Trophoblast cell (in vitro differentiated cells and primary cell): ENCODE measurements at regions not wholly inside any gene's neighbourhood (a gene's known extent, or its start where the extent isn't known, plus 50 kb on each side); places are given as distances from the start of the nearest gene placed in this dataset.
A peak's percentile ranks its signal among the peaks of the same experiment; 100 is the strongest.

Experiments
- DNase-seq, 2 donors: peaks; one replicate each; pipeline ENCODE4 v3.0.0-alpha.2; 2016
- H2AFZ ChIP-seq: 2 replicates; pipeline ENCODE4 v1.6.1; 2013; ENCODE audit warnings: low read length, moderate library complexity, mild to moderate bottlenecking; ENCODE audit not compliant: insufficient read depth, poor library complexity
- H2AK5ac ChIP-seq: 2 replicates; pipeline ENCODE4 v1.6.1; 2013; ENCODE audit warnings: mild to moderate bottlenecking, low read length
- H2BK120ac ChIP-seq: 2 replicates; pipeline ENCODE4 v1.6.1; 2013; ENCODE audit warnings: low read length, mild to moderate bottlenecking, moderate library complexity; ENCODE audit not compliant: insufficient read depth, poor library complexity
- H2BK12ac ChIP-seq: 2 replicates; pipeline ENCODE4 v1.6.1; 2013; ENCODE audit warnings: mild to moderate bottlenecking, low read length, moderate library complexity
- H2BK5ac ChIP-seq: 2 replicates; pipeline ENCODE4 v1.6.1; 2013; ENCODE audit warnings: low read length, low read depth, moderate library complexity, mild to moderate bottlenecking; ENCODE audit not compliant: poor library complexity
- H3K14ac ChIP-seq: 2 replicates; pipeline ENCODE4 v1.6.1; 2013; ENCODE audit warnings: mild to moderate bottlenecking, low read length
- H3K18ac ChIP-seq: 2 replicates; pipeline ENCODE4 v1.6.1; 2013; ENCODE audit warnings: mild to moderate bottlenecking, low read length
- H3K23ac ChIP-seq: 2 replicates; pipeline ENCODE4 v1.6.1; 2013; ENCODE audit warnings: low read length
- H3K27ac ChIP-seq: 2 replicates; pipeline ENCODE4 v1.5.1; 2013; ENCODE audit warnings: low read depth, mild to moderate bottlenecking, inconsistent platforms, low read length, moderate library complexity
- H3K27me3 ChIP-seq: 2 replicates; pipeline ENCODE4 v1.6.1; 2013; ENCODE audit warnings: inconsistent platforms, mild to moderate bottlenecking, low read length, moderate library complexity; ENCODE audit not compliant: insufficient read depth
- H3K36me3 ChIP-seq, 2 experiments: 1 replicate in 1 of 2; 2 replicates in 1 of 2; pipeline ENCODE4 v1.6.1; 2013; ENCODE audit warnings: low read length in 2 of 2, mild to moderate bottlenecking in 2 of 2, moderate library complexity in 1 of 2; ENCODE audit not compliant: insufficient read depth in 2 of 2, control insufficient read depth in 1 of 2
- H3K4ac ChIP-seq: 2 replicates; pipeline ENCODE4 v1.6.1; 2013; ENCODE audit warnings: low read depth, mild to moderate bottlenecking, low read length, moderate library complexity
- H3K4me1 ChIP-seq, 2 experiments: 1 replicate in 1 of 2; 2 replicates in 1 of 2; pipeline ENCODE4 v1.6.1; 2013; ENCODE audit warnings: low read length in 2 of 2, mild to moderate bottlenecking in 2 of 2, moderate library complexity in 1 of 2; ENCODE audit not compliant: insufficient read depth in 2 of 2, control insufficient read depth in 1 of 2
- H3K4me2 ChIP-seq: 2 replicates; pipeline ENCODE4 v1.6.1; 2013; ENCODE audit warnings: inconsistent platforms, mild to moderate bottlenecking, low read length, moderate library complexity
- H3K4me3 ChIP-seq: 2 replicates; pipeline ENCODE4 v1.5.1; 2013; ENCODE audit warnings: mild to moderate bottlenecking, low read depth, low read length, inconsistent platforms
- H3K79me1 ChIP-seq: one replicate; pipeline ENCODE4 v1.6.1; 2013; ENCODE audit warnings: low read length
- H3K79me2 ChIP-seq: 2 replicates; pipeline ENCODE4 v1.6.1; 2013; ENCODE audit warnings: low read length, mild to moderate bottlenecking; ENCODE audit not compliant: control insufficient read depth, insufficient read depth, poor library complexity
- H3K9ac ChIP-seq: 2 replicates; pipeline ENCODE4 v1.6.1; 2013; ENCODE audit warnings: mild to moderate bottlenecking, low read length
- H3K9me3 ChIP-seq: 2 replicates; pipeline ENCODE4 v1.6.1; 2013; ENCODE audit warnings: low read depth, mild to moderate bottlenecking, control low read depth, inconsistent platforms, low read length; ENCODE audit not compliant: insufficient read depth
- H4K12ac ChIP-seq: 2 replicates; pipeline ENCODE4 v1.6.1; 2013; ENCODE audit warnings: low read depth, mild to moderate bottlenecking, low read length, moderate library complexity
- H4K8ac ChIP-seq: 2 replicates; pipeline ENCODE4 v1.6.1; 2013; ENCODE audit warnings: low read depth, mild to moderate bottlenecking, low read length, moderate library complexity
- H4K91ac ChIP-seq: one replicate; pipeline ENCODE4 v1.6.1; 2013; ENCODE audit warnings: low read depth, mild to moderate bottlenecking, low read length, moderate library complexity
- WGBS: extraction: QIAGEN DNeasy Blood & Tissue Kit; methylation state at CpG from one replicate; pipeline ENCODE4 v1.1.7; 2013; ENCODE audit warnings: missing lambda C conversion rate; ENCODE audit not compliant: insufficient read length, insufficient coverage; ENCODE audit errors: extremely low coverage; 5-methylcytosine and 5-hydroxymethylcytosine counted together

- H4K8ac ChIP-seq: no peak overlapping the region
- H3K14ac ChIP-seq: no peak overlapping the region
- H3K79me1 ChIP-seq: no peaks in the 10 kb centered on the region
- no peaks in the 10 kb centered on the region for H3K27me3 ChIP-seq
- H3K18ac ChIP-seq: no peak overlapping the region
- no peak overlapping the region for H2AFZ ChIP-seq
- no peak overlapping the region for H3K23ac ChIP-seq
- no peak overlapping the region for H3K4ac ChIP-seq
- no peak overlapping the region for H4K12ac ChIP-seq
- no peak overlapping the region for H2BK5ac ChIP-seq
- H4K91ac ChIP-seq: no peak overlapping the region
- H2AK5ac ChIP-seq: no peak overlapping the region
- no peaks in the 10 kb centered on the region for H3K36me3 ChIP-seq
- DNase-seq: no peak
- H3K27ac ChIP-seq: no peak overlapping the region
- H3K4me3 ChIP-seq: no peak overlapping the region
- peaks cover 0 to 3% of the 10 kb centered on the region in 2 experiments for H3K4me1 ChIP-seq
- no peak overlapping the region for H2BK120ac ChIP-seq
- H3K4me2 ChIP-seq: no peak overlapping the region
- H3K79me2 ChIP-seq: no peaks in the 10 kb centered on the region
- H2BK12ac ChIP-seq: peak overlapping the region; percentile 36
- WGBS: no CpG with 5 or more reads among the region's 1 CpG
- no peak overlapping the region for H3K9ac ChIP-seq
- no peaks in the 10 kb centered on the region for H3K9me3 ChIP-seq
These were observed 327.5 kb downstream of the ETS1 start for GRCh38 chr11:128259816-128260215.

GRCh38 chr11:128254941-128255340 lies 332.4 kb downstream of the ETS1 start:
- Histone ChIP-seq H2BK120ac (no peak overlapping the region), H3K27ac (no peak overlapping the region), H4K8ac (no peak overlapping the region), H2AFZ (no peak overlapping the region), H3K27me3 (no peaks in the 10 kb centered on the region), H3K36me3 (no peaks in the 10 kb centered on the region), H4K91ac (no peak overlapping the region), H3K9ac (no peak overlapping the region), H3K18ac (no peak overlapping the region), H3K4ac (no peak overlapping the region), H2BK12ac (no peak overlapping the region), H3K79me2 (no peaks in the 10 kb centered on the region), H3K9me3 (no peaks in the 10 kb centered on the region), H3K4me2 (no peak overlapping the region), H3K4me3 (no peak overlapping the region), H2AK5ac (no peak overlapping the region), H3K4me1 (no peaks in the 10 kb centered on the region), H4K12ac (no peak overlapping the region), H3K14ac (no peak overlapping the region), H3K79me1 (peaks cover 2% of the 10 kb centered on the region), H3K23ac (no peak overlapping the region), H2BK5ac (no peak overlapping the region)
- no peak for DNase-seq

GRCh38 chr11:128251140-128251539 lies 336.2 kb downstream of the ETS1 start:
- H3K14ac ChIP-seq: no peak overlapping the region
- H3K27me3 ChIP-seq: no peaks in the 10 kb centered on the region
- no peak overlapping the region for H3K4ac ChIP-seq
- no peak overlapping the region for H4K12ac ChIP-seq
- H3K18ac ChIP-seq: no peak overlapping the region
- H3K4me2 ChIP-seq: no peak overlapping the region
- H2BK120ac ChIP-seq: peak overlapping the region; percentile 43
- H4K91ac ChIP-seq: peak overlapping the region; percentile 55
- H2BK5ac ChIP-seq: no peak overlapping the region
- no peak overlapping the region for H3K23ac ChIP-seq
- peaks cover 1% of the 10 kb centered on the region for H3K79me2 ChIP-seq
- H3K79me1 ChIP-seq: peaks cover 7% of the 10 kb centered on the region
- no peak overlapping the region for H3K9ac ChIP-seq
- no peak overlapping the region for H3K27ac ChIP-seq
- peak overlapping the region; percentile 87 for H2BK12ac ChIP-seq
- peaks cover 0 to 4% of the 10 kb centered on the region in 2 experiments for H3K4me1 ChIP-seq
- peak in 1 of 2 donors; percentile 62 for DNase-seq
- WGBS: no CpG with 5 or more reads among the region's 2 CpGs
- H3K9me3 ChIP-seq: no peaks in the 10 kb centered on the region
- no peak overlapping the region for H2AK5ac ChIP-seq
- H3K36me3 ChIP-seq: no peaks in the 10 kb centered on the region
- no peak overlapping the region for H4K8ac ChIP-seq
- no peak overlapping the region for H3K4me3 ChIP-seq
- no peak overlapping the region for H2AFZ ChIP-seq

GRCh38 chr11:128250482-128250881 lies 336.9 kb downstream of the ETS1 start:
- peak overlapping the region; percentile 64 for H2BK12ac ChIP-seq
- no peak overlapping the region for H4K8ac ChIP-seq
- no peak for DNase-seq
- no peak overlapping the region for H3K4ac ChIP-seq
- no peak overlapping the region for H2BK5ac ChIP-seq
- H2AFZ ChIP-seq: no peak overlapping the region
- peaks cover 10% of the 10 kb centered on the region for H3K79me1 ChIP-seq
- WGBS: no CpG with 5 or more reads among the region's 2 CpGs
- peak overlapping the region; percentile 23 for H2BK120ac ChIP-seq
- H3K14ac ChIP-seq: no peak overlapping the region
- no peak overlapping the region for H3K23ac ChIP-seq
- peaks cover 2 to 4% of the 10 kb centered on the region in 2 experiments for H3K4me1 ChIP-seq
- no peak overlapping the region for H3K4me3 ChIP-seq
- H3K18ac ChIP-seq: no peak overlapping the region
- no peaks in the 10 kb centered on the region for H3K9me3 ChIP-seq
- H3K27me3 ChIP-seq: no peaks in the 10 kb centered on the region
- H3K79me2 ChIP-seq: peaks cover 1% of the 10 kb centered on the region
- peak overlapping the region; percentile 25 for H4K91ac ChIP-seq
- H3K36me3 ChIP-seq: no peaks in the 10 kb centered on the region
- H3K4me2 ChIP-seq: no peak overlapping the region
- H4K12ac ChIP-seq: no peak overlapping the region
- no peak overlapping the region for H2AK5ac ChIP-seq
- no peak overlapping the region for H3K27ac ChIP-seq
- H3K9ac ChIP-seq: no peak overlapping the region
